ENCODE measurements at regions not wholly inside any gene's neighbourhood (a gene's known extent, or its start where the extent isn't known, plus 50 kb on each side); places are given as distances from the start of the nearest gene placed in this dataset.

DNA sequence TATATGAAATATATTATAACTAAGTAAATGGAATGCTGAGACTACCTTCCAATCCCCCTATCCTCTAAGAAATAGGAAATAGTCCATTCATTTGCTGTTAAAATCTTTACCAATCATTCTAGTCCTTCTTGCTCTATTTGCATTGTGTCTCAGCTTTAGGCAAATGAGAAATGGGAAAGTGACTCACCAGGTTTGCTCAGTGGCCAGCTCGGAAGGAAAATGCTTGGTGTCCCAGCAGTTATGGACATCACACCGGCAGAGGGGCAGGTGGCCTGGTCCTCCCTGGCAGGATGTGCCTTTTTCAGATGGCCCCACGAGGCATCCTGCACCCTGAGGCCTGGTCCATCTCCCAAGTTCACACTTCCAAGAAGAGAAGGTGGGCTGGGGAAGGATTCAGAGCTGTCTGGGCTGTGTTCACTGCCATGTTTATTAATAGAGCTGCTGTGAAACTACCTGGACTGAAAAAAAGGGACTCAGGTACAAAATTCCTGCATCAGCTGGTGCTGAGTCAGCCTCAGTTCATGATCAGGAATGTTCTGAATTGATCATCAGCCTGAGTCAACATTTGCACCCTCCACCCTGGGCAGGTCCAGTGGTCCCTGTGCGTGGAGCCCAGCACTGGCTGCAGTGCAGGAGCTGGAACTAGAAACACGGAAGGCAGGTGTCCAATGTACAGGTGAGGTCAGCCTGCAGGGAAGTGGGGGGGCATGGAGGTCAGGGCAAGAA, 60.1 kb upstream of the ARL4C start:
- TF ChIP-seq, protein P1, sequence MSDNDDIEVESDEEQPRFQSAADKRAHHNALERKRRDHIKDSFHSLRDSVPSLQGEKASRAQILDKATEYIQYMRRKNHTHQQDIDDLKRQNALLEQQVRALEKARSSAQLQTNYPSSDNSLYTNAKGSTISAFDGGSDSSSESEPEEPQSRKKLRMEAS (IDR thresholded peaks at IDR 0.05), result no peak
- no peak for TF ChIP-seq EP300 (IDR thresholded peaks at IDR 0.05; ENCODE audit: borderline replicate concordance)
- TF ChIP-seq, protein P2, sequence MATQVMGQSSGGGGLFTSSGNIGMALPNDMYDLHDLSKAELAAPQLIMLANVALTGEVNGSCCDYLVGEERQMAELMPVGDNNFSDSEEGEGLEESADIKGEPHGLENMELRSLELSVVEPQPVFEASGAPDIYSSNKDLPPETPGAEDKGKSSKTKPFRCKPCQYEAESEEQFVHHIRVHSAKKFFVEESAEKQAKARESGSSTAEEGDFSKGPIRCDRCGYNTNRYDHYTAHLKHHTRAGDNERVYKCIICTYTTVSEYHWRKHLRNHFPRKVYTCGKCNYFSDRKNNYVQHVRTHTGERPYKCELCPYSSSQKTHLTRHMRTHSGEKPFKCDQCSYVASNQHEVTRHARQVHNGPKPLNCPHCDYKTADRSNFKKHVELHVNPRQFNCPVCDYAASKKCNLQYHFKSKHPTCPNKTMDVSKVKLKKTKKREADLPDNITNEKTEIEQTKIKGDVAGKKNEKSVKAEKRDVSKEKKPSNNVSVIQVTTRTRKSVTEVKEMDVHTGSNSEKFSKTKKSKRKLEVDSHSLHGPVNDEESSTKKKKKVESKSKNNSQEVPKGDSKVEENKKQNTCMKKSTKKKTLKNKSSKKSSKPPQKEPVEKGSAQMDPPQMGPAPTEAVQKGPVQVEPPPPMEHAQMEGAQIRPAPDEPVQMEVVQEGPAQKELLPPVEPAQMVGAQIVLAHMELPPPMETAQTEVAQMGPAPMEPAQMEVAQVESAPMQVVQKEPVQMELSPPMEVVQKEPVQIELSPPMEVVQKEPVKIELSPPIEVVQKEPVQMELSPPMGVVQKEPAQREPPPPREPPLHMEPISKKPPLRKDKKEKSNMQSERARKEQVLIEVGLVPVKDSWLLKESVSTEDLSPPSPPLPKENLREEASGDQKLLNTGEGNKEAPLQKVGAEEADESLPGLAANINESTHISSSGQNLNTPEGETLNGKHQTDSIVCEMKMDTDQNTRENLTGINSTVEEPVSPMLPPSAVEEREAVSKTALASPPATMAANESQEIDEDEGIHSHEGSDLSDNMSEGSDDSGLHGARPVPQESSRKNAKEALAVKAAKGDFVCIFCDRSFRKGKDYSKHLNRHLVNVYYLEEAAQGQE (IDR thresholded peaks at IDR 0.05; ENCODE audit: low read depth), result no peak
- TF ChIP-seq, protein P3, sequence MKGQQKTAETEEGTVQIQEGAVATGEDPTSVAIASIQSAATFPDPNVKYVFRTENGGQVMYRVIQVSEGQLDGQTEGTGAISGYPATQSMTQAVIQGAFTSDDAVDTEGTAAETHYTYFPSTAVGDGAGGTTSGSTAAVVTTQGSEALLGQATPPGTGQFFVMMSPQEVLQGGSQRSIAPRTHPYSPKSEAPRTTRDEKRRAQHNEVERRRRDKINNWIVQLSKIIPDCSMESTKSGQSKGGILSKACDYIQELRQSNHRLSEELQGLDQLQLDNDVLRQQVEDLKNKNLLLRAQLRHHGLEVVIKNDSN (IDR thresholded peaks at IDR 0.05), result no peak
- TF ChIP-seq TAF1 (IDR thresholded peaks at IDR 0.05; ENCODE audit: low read depth), result no peak
- TF ChIP-seq RAD21 (IDR thresholded peaks at IDR 0.05; ENCODE audit: low read depth), result no peak
- no peak for TF ChIP-seq TEAD4 (IDR thresholded peaks at IDR 0.05)
- no peak for TF ChIP-seq CREB1 (IDR thresholded peaks at IDR 0.05; ENCODE audit: low read depth)
